AG04449 (cell line): ENCODE measurements at regions not wholly inside any gene's neighbourhood (a gene's known extent, or its start where the extent isn't known, plus 50 kb on each side); places are given as distances from the start of the nearest gene placed in this dataset.

Experiments
- CTCF ChIA-PET: fragments of 350-600 bp; formaldehyde crosslinking; extraction: SDS; loops from one replicate; lab custom pipeline; 2021; ENCODE audit warnings: antibody characterized with exemption; lab: Yijun Ruan, JAX
- POLR2A ChIA-PET: fragments of 400-600, 350-600 bp; formaldehyde crosslinking; extraction: SDS; loops from one replicate; lab custom pipeline; 2020; ENCODE audit warnings: antibody characterized with exemption, inconsistent platforms; lab: Yijun Ruan, JAX
- DNase-seq: peaks from one replicate; pipeline ENCODE4 v3.0.0-alpha.2; 2010; ENCODE audit warnings: low read depth, low spot score
- H3K4me3 ChIP-seq: 2 replicates; pipeline ENCODE4 v1.5.1; 2011; ENCODE audit warnings: low read depth, mild to moderate bottlenecking, control low read depth, low read length
- TF ChIP-seq, protein P1 (sequence below): IDR thresholded peaks from one replicate; pipeline ENCODE4 v1.5.1; 2011; ENCODE audit warnings: mild to moderate bottlenecking, moderate library complexity, low read length, control low read depth, inconsistent platforms; ENCODE audit not compliant: insufficient read depth; ENCODE audit errors: missing control alignments

DNA sequence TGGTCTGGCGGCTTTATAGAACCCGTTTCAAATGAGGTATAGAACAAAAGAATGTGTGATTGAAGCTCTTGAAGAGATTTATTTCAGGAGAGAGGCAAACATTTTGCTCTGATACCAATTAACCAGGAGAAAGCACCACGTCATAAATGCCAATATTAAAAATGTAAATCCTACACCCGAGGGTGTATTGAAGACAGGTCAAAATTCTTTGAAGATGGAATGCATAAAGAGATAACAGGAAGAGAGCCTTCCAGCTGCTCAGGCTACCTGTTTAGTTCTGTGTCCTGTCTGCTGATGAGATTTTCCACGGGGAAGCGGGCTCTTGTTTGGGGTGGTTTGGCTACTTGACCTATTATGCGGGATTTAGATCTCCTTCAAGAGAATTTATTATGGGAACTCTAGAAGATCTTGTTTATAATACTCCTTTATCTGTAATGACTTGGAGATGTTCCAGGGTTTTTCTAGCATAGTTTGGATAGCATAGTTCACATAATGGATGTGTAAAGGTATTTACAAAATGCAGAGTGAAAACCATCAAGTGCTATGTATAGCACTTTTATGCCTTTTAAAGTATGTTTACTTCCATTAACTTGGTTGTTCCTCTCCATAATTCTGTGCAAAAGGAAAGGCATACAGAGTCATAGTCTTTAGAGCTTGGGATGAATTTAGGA is 204.5 kb upstream of the SPRED2 start:
- no peak for DNase-seq
- TF ChIP-seq, protein P1, sequence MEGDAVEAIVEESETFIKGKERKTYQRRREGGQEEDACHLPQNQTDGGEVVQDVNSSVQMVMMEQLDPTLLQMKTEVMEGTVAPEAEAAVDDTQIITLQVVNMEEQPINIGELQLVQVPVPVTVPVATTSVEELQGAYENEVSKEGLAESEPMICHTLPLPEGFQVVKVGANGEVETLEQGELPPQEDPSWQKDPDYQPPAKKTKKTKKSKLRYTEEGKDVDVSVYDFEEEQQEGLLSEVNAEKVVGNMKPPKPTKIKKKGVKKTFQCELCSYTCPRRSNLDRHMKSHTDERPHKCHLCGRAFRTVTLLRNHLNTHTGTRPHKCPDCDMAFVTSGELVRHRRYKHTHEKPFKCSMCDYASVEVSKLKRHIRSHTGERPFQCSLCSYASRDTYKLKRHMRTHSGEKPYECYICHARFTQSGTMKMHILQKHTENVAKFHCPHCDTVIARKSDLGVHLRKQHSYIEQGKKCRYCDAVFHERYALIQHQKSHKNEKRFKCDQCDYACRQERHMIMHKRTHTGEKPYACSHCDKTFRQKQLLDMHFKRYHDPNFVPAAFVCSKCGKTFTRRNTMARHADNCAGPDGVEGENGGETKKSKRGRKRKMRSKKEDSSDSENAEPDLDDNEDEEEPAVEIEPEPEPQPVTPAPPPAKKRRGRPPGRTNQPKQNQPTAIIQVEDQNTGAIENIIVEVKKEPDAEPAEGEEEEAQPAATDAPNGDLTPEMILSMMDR: no peak
- ChIA-PET POLR2A (no interaction called here), CTCF (no interaction called here)
- H3K4me3 ChIP-seq: no peak overlapping the region

DNA sequence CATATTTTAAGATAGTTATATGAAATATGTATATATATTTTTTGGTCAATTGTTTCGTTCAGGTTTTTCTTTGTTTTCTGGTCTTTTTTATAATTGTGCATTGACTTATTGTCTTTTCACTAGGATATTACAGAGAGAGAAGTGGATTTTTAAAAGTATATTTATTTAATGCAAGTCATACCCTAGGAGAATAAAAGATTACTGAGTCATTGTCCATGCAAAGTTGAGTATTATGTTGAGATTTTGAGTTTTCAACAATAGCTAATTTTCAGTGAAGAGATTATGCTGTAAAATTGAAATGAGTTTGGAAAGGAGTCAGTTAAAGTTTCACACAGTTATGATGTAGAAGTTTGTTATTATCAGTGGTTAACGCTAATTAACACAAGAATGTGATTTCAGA is 203.6 kb upstream of the SPRED2 start:
- TF ChIP-seq, protein P1: no peak
- POLR2A ChIA-PET: no interaction called here
- CTCF ChIA-PET: interaction anchor here (1.0 kb wide), 1 partner anchor 91 kb away, joined by 5 read pairs; no protein-coding TSS in a partner anchor

DNA sequence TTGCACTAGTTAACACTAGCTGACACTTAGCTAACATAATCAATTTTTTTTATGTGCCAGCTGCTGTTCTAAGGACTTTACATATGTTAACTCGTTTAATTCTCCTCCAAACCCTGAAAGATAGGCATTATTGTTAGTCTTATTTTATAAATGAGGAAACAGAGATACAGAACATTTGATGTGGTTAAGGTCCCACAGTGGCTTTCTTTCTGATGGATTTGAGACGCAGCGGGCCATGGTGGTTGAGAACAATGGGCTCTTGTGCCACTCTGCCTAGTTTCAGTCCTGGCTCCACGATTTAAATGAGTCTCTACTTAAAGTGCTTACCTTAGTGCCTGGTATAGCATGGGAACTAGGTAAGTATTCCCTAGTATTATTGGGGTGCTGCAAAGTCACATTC is 201.9 kb upstream of the SPRED2 start:
- TF ChIP-seq, protein P1: no peak
- DNase-seq: no peak
- no peak overlapping the region for H3K4me3 ChIP-seq
- POLR2A ChIA-PET: no interaction called here
- CTCF ChIA-PET: no interaction called here

More for the DNA sequence above, 203.6 kb upstream of the SPRED2 start:
- no peak overlapping the region for H3K4me3 ChIP-seq
- no peak for DNase-seq

DNA sequence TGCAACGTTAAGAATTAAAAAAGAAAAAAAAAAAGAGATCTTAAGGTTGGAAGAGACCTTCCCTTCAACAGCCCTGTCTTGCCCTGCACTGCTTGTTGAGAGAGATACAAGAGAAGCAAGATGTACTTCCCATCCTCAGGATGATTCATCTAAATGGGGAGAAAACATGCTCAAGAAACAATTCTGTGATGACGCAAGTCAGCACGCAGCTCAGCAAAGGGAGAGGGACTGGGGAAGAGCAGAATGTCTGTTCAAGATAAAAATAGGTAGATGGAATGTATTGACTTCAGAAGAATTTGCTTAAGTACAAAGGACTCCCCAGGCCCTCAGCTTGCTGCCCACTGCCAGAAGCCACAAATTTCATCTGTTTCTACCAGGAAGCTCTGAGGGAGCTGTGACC is 198.2 kb upstream of the SPRED2 start:
- peak; percentile 79 for DNase-seq
- H3K4me3 ChIP-seq: no peak overlapping the region
- CTCF ChIA-PET: interaction anchor here (2.6 kb wide), 1 partner anchor 10 kb away, joined by 13 read pairs; no protein-coding TSS in a partner anchor
- TF ChIP-seq, protein P1: no peak
- POLR2A ChIA-PET: interaction anchor here (0.7 kb wide), 1 partner anchor 11 kb away, joined by 4 read pairs; no protein-coding TSS in a partner anchor

DNA sequence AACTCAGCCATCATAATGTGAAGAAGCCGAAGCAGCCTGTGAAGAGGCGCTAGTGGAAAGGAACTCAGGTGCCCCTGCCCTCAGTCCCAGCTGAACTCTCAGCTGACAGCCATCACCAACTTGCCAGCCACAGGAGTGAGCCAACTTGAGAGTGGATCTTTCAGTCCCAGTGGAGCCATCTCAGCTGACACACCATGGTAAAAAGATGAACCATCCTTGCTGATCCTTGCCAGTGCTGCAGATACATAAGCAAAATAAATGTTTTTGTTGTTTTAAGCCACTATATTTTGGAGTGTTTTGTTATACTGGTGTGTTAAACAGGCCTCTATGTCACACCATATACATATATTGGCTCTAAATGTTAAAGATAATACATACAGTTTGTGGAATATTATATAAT is 195.8 kb upstream of the SPRED2 start:
- no peak overlapping the region for H3K4me3 ChIP-seq
- ChIA-PET CTCF (no interaction called here), POLR2A (no interaction called here)
- no peak for DNase-seq
- TF ChIP-seq, protein P1: no peak

DNA sequence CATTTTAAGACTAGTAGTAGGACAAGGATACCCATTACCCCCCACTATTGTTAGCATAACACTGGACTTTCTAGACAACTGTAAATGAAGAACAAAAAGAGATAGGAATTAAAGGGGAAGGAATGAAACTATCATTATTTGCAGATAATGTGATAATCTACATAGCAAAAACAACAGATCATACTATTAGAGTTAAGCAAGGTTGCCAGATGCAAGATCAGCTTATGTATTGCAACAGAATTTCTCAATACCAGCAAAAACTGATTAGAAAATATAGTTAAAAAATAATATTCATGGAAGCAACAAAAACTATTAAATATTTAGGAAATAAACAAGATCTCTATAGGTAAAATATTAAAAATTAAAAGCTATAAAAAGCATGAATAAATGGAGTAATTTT is 194.4 kb upstream of the SPRED2 start:
- ChIA-PET POLR2A (no interaction called here), CTCF (interaction anchor here (2.4 kb wide), 1 partner anchor 14 kb away, joined by 16 read pairs; no protein-coding TSS in a partner anchor)
- TF ChIP-seq, protein P1: no peak
- H3K4me3 ChIP-seq: no peak overlapping the region
- DNase-seq: no peak
